HG03280 (cell line): ENCODE measurements at regions not wholly inside any gene's neighbourhood (a gene's known extent, or its start where the extent isn't known, plus 50 kb on each side); places are given as distances from the start of the nearest gene placed in this dataset.
A peak's percentile ranks its signal among the peaks of the same experiment; 100 is the strongest.
"Not testable (repeated sequence)": the region's sequence is repeated elsewhere in the genome, so short reads cannot be mapped to it uniquely, and the experiment has no call there.

ENCODE experiments used
- ATAC-seq: cut with Tn5 transposase; IDR thresholded peaks from one replicate; pipeline ENCODE4 v1.9.1; 2021; ENCODE audit warnings: mild to moderate bottlenecking, moderate library complexity; ENCODE audit not compliant: unreplicated experiment

GRCh38 chr5:93933269-93933668, 191.9 kb upstream of the POU5F2 start:
- ATAC-seq, result not testable (repeated sequence)

DNA sequence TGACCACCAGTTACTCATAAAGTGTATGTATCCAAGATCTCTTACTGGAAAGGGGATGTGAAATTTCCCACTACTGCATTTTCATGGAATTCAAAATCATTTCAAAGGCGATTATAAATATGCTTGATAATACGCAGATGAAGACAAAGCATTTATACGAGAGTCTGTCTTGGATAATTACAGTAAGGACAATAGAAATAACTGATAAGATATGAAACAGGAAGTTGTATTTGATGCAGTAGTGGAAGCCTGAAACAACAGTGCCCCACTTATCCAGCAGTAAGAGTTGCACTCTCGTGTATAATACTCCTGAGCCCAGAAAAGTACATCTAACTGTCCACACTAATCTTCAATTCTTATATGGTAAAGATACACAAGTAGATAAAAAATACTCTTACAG, 188.7 kb upstream of the POU5F2 start:
- ATAC-seq, result no peak

GRCh38 chr5:93929131-93929530, 187.7 kb upstream of the POU5F2 start:
- ATAC-seq, result no peak

- no peak for ATAC-seq
These were observed 185.6 kb upstream of the POU5F2 start for GRCh38 chr5:93926831-93927620.

DNA sequence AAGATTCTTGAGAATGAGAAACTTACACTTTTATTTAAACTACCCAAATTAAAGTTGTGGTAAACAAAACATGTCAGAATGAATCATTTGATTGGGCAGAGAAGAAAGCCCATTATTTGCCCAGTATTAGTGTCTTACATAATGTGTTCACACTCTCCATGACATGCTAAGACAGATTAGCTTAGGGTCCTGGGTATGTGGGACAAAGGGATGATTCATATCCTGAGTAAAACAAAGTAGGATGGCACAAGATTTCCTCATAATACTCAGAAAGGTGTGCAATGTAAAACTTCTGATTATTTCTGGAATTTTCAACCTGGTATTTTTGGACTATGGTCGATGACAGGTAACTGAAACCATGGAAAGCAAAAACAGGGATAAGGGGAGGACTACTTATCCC, 183.9 kb upstream of the POU5F2 start:
- ATAC-seq, result no peak

GRCh38 chr5:93924628-93925027, 183.2 kb upstream of the POU5F2 start:
- ATAC-seq, result no peak

GRCh38 chr5:93922551-93922950, 181.2 kb upstream of the POU5F2 start:
- ATAC-seq, result no peak

DNA sequence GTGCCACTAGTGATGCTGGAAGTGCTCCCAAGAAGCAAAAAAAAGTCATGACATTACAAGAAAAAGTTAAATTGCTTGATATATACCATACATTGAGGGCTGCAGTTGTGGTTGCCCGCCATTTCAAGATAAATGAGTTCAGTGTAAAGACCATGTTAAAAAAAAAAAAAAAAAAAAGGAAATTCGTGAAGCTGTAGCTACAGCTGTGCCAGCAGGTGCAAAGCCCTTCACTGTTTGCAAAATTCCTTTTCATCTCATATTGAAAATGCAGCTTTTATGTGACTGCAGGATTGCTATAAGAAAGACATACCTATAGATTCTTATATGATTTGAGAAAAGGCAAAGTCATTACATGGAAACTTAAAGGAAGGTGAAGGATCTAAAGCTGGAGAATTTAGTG, 179.6 kb upstream of the POU5F2 start:
- ATAC-seq, result no peak

GRCh38 chr5:93916872-93917271, 175.5 kb upstream of the POU5F2 start:
- no peak for ATAC-seq

GRCh38 chr5:93915142-93915553, 173.7 kb upstream of the POU5F2 start:
- peak; percentile 64 for ATAC-seq

DNA sequence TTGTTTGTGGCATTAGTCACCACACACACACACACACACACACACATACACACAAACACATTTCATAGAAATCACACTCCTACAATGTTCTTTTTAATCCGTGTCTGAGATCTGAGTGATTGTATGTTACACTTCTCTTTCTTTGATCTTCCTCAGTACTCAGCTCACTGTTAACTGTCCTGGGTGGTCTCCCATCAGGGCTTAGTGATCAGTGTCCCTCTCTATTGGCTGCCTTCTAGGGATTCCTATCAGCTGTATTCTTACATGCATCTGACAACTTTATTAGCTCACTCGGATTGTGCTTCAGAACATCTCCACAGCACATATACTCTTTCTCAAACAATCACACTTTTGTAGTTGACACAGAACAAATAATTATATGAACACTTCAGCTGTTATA, 170.2 kb upstream of the POU5F2 start:
- no peak for ATAC-seq

GRCh38 chr5:93909356-93909755, 168.0 kb upstream of the POU5F2 start:
- ATAC-seq, result no peak

DNA sequence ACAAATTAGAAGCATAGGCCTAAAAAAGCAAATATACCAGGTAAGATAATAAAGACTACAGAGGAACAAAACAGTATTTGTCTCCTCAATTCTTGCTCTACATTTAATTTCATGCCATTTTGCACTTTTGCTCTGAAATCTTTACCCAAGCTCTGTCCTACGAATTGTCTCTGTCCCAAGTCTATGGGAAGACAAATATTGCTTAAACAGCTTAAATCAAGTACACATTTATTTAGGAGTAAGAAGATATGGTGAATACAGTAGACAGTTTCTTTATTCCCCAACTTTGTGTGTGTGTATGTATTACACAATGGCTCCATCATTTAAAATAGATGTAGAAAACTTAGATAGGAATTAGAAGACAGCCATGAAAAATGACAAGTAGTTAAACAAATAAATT, 163.5 kb upstream of the POU5F2 start:
- no peak for ATAC-seq

GRCh38 chr5:93902288-93902687, 160.9 kb upstream of the POU5F2 start:
- ATAC-seq, result no peak

DNA sequence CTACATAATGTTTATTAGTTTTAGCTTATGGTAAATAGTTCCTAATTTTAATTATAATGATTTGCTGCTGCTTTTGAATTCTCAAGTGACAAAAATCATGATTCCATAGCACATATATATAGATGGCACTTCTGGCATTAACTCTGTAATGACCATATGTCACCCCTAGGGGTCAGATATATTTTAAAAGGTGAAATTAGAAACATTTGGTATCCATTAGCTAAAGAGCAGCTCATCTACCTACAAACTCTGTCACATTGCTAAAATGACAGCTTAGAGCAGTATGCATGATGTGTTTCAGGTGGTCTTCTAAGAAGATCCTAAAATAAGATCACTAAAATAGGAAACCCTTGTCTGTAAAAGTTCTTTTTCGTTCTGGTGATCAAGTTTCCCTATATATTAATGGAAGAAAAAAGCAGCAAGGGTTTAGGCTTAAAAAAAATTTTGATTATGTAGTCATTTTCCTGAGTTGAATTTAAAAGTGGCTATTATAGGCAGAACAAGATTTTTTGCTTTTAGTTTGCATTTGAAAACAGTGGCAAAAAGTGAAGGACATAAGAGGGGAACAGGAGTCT, 157.7 kb upstream of the POU5F2 start:
- peak; percentile 86 for ATAC-seq

DNA sequence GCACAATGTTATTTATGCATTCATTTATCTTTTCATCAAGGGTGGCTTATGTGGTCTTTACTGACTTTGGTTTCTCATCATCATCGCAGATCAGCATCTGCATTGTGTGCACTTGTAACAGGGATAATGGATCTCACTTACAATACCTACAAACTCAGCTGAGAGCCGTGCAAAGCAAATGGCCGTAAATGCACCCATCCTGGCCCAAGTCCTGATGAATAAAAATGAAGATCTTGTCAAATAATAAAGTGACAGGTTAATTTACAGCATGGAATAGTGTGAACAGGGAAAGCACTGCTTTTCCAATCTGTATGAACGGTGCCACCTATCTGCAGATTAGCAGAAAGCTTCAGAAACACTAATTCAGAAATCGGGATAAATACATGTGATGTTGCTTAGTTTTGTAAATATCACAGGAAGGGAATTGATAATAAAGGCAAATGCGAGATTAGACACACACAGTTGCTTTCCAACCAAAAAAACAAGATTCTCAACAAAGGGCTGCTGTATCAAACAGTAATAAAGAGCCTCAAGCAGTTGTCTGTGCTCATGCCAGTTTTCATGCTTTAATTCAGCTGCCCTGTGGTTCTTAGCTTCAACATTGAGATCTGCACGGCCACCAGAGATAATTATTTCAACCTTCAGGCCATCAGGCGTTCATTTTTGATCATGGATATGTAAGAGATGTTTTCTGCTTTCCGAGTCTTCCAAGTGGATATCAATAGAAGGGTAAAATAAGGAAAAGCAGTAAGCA, 153.4 kb upstream of the POU5F2 start:
- ATAC-seq, result no peak

GRCh38 chr5:93893075-93893474, 151.7 kb upstream of the POU5F2 start:
- ATAC-seq, result no peak

GRCh38 chr5:93892481-93892880, 151.1 kb upstream of the POU5F2 start:
- ATAC-seq, result no peak

- no peak for ATAC-seq
These were observed 150.4 kb upstream of the POU5F2 start for GRCh38 chr5:93891491-93892480.

GRCh38 chr5:93890657-93891056, 149.3 kb upstream of the POU5F2 start:
- ATAC-seq, result no peak

GRCh38 chr5:93887678-93888077, 146.3 kb upstream of the POU5F2 start:
- no peak for ATAC-seq
